ENCODE measurements at regions not wholly inside any gene's neighbourhood (a gene's known extent, or its start where the extent isn't known, plus 50 kb on each side); places are given as distances from the start of the nearest gene placed in this dataset.

GRCh38 chr1:63038586-63038985 lies 254.7 kb downstream of the ATG4C start:
- intact Hi-C loops (cut with micrococcal nuclease) (no loop called here), in situ Hi-C loops (cut with MboI) (no loop called here)
- FAIRE-seq = no peak
- Histone ChIP-seq H4K20me1 (replicated peaks; ENCODE audit: control insufficient read depth, insufficient read depth, low read length) (no peaks in the 10 kb centered on the region), H2AFZ (ENCODE audit: low read depth, low read length) (no peak overlapping the region), H3K27ac (ENCODE audit: extremely low read depth, low read depth, low read length) (no peak overlapping the region), H3K4me3 (no peak overlapping the region), H3K4me1 (replicated peaks in 1 of 2; ENCODE audit: control insufficient read depth in 2 of 2, insufficient read depth in 2 of 2, low read length in 2 of 2) (no peaks in the 10 kb centered on the region), H3K9me3 (replicated peaks; ENCODE audit: control insufficient read depth, insufficient read depth, low read depth, low read length) (no peaks in the 10 kb centered on the region), H3K27me3 (ENCODE audit: control insufficient read depth in 2 of 2, insufficient read depth in 2 of 2, low read length in 2 of 2) (no peaks in the 10 kb centered on the region), H3K4me2 (ENCODE audit: insufficient read depth, low read length) (no peak overlapping the region), H3K9me1 (ENCODE audit: control insufficient read depth, insufficient read depth, low read length) (no peaks in the 10 kb centered on the region), H3K36me3 (ENCODE audit: control insufficient read depth, insufficient read depth, low read length) (no peaks in the 10 kb centered on the region), H3K9ac (ENCODE audit: insufficient read depth in 1 of 2, low read depth in 2 of 2, low read length in 2 of 2) (no peak overlapping the region), H3K79me2 (ENCODE audit: control insufficient read depth, insufficient read depth, low read length) (no peaks in the 10 kb centered on the region)
- no peak for DNase-seq (ENCODE audit: extremely low read depth in 1 of 4, low spot score in 3 of 4)
- no peak for ATAC-seq
- no TSS peak for BruUV-seq (replicated peaks)
- WGBS (ENCODE audit: insufficient coverage, low coverage, missing lambda C conversion rate) = 0% methylated on average over 4 of the region's 5 CpGs
- ChIA-PET POLR2A (no interaction called here), CTCF (ENCODE audit: low intra/inter-chr PET ratio) (no interaction called here)
- TF ChIP-seq NR2F6 (CRISPR knock-in tag; IDR thresholded peaks at IDR 0.05) = no peak
- TF ChIP-seq ZC3H8 (IDR thresholded peaks at IDR 0.05) = no peak
- TF ChIP-seq KHSRP (IDR thresholded peaks at IDR 0.05) = no peak
- no peak for TF ChIP-seq MNT (conservative IDR thresholded peaks at IDR 0.05)
- TF ChIP-seq CREB1 (IDR thresholded peaks at IDR 0.05) = no peak
- TF ChIP-seq CREB1 (CRISPR knock-in tag; IDR thresholded peaks at IDR 0.05) = no peak
- TF ChIP-seq ELF4 (CRISPR knock-in tag; IDR thresholded peaks at IDR 0.05) = no peak
- TF ChIP-seq NFXL1 (CRISPR knock-in tag; IDR thresholded peaks at IDR 0.05) = no peak
- TF ChIP-seq MCM3 (IDR thresholded peaks at IDR 0.05) = no peak
- TF ChIP-seq MXI1 (IDR thresholded peaks at IDR 0.05; ENCODE audit: low read depth, low read length) = no peak
- TF ChIP-seq GTF2A2 (tag; IDR thresholded peaks at IDR 0.05) = no peak
- no peak for TF ChIP-seq HMG20A (CRISPR knock-in tag; conservative IDR thresholded peaks at IDR 0.05)
- TF ChIP-seq GTF2B (IDR thresholded peaks at IDR 0.05; ENCODE audit: extremely low read depth, insufficient read length) = no peak
- TF ChIP-seq, protein P1, sequence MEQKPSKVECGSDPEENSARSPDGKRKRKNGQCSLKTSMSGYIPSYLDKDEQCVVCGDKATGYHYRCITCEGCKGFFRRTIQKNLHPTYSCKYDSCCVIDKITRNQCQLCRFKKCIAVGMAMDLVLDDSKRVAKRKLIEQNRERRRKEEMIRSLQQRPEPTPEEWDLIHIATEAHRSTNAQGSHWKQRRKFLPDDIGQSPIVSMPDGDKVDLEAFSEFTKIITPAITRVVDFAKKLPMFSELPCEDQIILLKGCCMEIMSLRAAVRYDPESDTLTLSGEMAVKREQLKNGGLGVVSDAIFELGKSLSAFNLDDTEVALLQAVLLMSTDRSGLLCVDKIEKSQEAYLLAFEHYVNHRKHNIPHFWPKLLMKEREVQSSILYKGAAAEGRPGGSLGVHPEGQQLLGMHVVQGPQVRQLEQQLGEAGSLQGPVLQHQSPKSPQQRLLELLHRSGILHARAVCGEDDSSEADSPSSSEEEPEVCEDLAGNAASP (IDR thresholded peaks at IDR 0.05) = no peak
- TF ChIP-seq, protein P2, sequence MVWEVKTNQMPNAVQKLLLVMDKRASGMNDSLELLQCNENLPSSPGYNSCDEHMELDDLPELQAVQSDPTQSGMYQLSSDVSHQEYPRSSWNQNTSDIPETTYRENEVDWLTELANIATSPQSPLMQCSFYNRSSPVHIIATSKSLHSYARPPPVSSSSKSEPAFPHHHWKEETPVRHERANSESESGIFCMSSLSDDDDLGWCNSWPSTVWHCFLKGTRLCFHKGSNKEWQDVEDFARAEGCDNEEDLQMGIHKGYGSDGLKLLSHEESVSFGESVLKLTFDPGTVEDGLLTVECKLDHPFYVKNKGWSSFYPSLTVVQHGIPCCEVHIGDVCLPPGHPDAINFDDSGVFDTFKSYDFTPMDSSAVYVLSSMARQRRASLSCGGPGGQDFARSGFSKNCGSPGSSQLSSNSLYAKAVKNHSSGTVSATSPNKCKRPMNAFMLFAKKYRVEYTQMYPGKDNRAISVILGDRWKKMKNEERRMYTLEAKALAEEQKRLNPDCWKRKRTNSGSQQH (CRISPR knock-in tag; IDR thresholded peaks at IDR 0.05) = no peak
- TF ChIP-seq SMC3 (conservative IDR thresholded peaks at IDR 0.05; ENCODE audit: insufficient read depth, low read depth, low read length) = no peak
- TF ChIP-seq POLR3A (IDR thresholded peaks at IDR 0.05; ENCODE audit: borderline replicate concordance, extremely low read depth, insufficient read depth, insufficient read length) = no peak
- TF ChIP-seq ESRRA (IDR thresholded peaks at IDR 0.05; ENCODE audit: borderline replicate concordance, low read depth) = no peak

All from K562 (cell line).